Fibroblast of mammary gland (primary cell): ENCODE measurements at regions not wholly inside any gene's neighbourhood (a gene's known extent, or its start where the extent isn't known, plus 50 kb on each side); places are given as distances from the start of the nearest gene placed in this dataset.

Experiments used
- DNase-seq: peaks from one replicate; pipeline ENCODE4 v3.0.0-alpha.2; 2010; ENCODE audit warnings: low read depth
- H3K4me3 ChIP-seq: 2 replicates; pipeline ENCODE4 v1.5.1; 2011; ENCODE audit warnings: low read depth, mild to moderate bottlenecking, low read length, moderate library complexity; ENCODE audit not compliant: control insufficient read depth
- CTCF ChIP-seq: conservative IDR thresholded peaks from 2 replicates; pipeline ENCODE4 v1.5.1; 2011; ENCODE audit warnings: low read depth, low read length, inconsistent platforms; ENCODE audit not compliant: control insufficient read depth, insufficient read depth

DNA sequence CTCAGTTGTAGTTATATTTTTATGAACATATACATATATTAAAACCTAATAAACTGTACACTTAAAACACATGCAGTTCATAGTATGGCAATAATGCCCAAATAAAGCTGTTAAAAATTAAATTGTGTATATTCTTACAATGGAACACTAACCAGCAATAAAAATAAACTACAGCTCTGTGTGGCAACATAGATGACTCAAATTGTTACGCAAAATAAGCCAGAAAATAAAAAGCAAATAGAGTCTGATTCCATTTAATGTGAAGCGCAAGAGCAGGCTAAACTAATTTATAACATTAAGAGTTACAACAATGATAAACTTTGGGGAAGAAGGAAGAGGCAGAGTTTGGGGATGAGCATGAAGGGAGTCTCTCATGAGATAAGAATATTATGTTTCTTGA is 597.3 kb downstream of the TLE1 start:
- TF ChIP-seq CTCF = no peak
- DNase-seq = peak; percentile 23

GRCh38 chr9:81088341-81088740 is 601.0 kb downstream of the TLE1 start:
- no peak for TF ChIP-seq CTCF
- DNase-seq = no peak
- H3K4me3 ChIP-seq = no peak overlapping the region

More for the DNA sequence above, 597.3 kb downstream of the TLE1 start:
- H3K4me3 ChIP-seq = no peak overlapping the region

DNA sequence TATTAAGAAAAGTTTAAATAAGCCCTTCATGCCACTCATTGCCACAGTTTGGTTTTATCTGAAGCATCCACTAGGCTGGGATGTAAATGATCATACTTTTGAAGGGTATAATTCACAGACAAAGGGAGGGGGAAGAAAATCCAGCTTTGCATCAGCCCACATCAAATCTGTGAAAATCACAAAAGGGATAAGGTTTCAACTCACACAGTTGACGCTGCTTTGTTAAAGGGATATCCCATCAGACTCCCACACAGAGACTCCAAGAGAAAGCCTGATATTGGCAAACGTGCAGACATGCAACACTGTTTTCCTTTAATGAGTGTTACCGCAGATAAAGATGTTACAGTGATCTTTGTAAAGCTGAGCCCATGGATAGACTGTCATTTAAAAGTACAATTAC is 602.9 kb downstream of the TLE1 start:
- no peak overlapping the region for H3K4me3 ChIP-seq
- no peak for DNase-seq
- no peak for TF ChIP-seq CTCF

DNA sequence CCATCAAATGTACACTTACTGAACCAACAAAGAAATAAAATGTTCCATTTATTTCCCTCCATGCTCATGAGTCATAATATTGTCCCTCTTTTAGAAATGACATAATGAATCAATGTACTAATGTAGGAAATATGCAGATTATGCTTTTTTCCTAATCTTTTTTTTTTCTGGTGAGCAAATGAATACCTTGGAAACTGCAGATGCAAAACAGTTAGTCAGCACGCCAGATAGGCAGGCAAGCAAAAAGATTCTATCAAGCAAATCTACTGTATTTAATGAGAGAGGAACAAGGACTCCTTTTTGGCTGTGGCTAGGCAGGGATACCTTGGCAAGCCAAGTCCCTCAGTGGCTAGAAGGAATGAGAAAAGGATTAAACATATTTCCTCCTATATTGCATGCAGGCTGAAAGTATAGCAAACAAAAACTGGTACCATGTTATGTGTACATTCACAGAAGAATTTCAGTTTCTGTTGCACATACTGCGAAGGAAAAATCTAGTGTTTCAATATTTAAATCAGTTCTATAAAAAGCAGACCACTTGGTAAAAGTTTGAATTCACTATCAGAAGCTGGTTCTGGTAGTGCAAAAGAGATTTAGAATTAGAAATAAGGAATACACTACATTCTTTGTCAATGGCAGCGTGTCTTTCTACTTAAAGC is 605.4 kb downstream of the TLE1 start:
- DNase-seq = peak; percentile 62
- TF ChIP-seq CTCF = no peak
- no peak overlapping the region for H3K4me3 ChIP-seq

DNA sequence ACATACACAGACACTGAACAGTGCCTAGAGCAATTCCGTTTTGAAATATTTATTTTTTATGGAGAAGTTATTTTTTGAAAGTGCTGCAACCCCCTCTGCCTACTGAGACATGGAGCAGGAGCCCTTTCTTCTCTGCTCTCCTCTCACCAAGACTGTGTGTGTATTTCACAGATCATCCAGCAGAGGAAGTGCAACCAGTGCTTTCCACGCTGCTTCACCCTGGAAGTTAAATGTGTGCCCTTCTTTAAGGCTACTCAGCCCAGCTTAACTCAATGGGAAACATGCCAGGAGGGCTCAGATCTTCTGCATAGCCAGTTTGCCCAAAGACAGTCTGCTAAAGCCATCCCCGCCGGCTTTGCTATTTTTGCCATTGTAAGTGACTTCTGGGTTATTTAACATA is 606.3 kb downstream of the TLE1 start:
- no peak overlapping the region for H3K4me3 ChIP-seq
- DNase-seq = peak; percentile 6
- TF ChIP-seq CTCF = peak; percentile 6

GRCh38 chr9:81082221-81082620 is 607.1 kb downstream of the TLE1 start:
- H3K4me3 ChIP-seq = no peak overlapping the region
- DNase-seq = peak; percentile 34
- TF ChIP-seq CTCF = no peak

GRCh38 chr9:81080900-81081299 is 608.4 kb downstream of the TLE1 start:
- DNase-seq = no peak
- no peak overlapping the region for H3K4me3 ChIP-seq
- no peak for TF ChIP-seq CTCF
